ENCODE measurements at regions not wholly inside any gene's neighbourhood (a gene's known extent, or its start where the extent isn't known, plus 50 kb on each side); places are given as distances from the start of the nearest gene placed in this dataset.
"Not testable (repeated sequence)": the region's sequence is repeated elsewhere in the genome, so short reads cannot be mapped to it uniquely, and the experiment has no call there.

DNA sequence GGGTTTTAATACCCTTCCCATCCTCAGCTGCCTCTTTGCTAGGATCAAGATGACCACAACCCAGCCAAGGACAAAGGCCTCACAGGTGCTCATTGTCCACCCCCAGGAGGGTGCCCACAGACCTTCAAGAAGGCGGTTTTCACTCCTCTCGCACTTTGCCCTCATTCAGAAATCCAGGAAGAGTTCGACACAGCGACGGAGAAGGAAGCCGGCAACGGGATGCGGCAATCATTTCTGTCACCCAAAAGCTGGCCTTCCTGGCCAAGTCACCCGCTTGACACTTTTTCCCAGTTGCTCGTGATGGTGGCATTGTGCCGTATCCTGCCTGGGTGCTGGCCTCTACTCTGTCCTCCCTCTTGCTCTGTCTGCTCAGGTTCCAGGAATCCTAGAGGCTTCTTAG lies 293.0 kb upstream of the ZNF337 start:
- not testable (repeated sequence) for DNase-seq (ENCODE audit: low read depth, low spot score)

DNA sequence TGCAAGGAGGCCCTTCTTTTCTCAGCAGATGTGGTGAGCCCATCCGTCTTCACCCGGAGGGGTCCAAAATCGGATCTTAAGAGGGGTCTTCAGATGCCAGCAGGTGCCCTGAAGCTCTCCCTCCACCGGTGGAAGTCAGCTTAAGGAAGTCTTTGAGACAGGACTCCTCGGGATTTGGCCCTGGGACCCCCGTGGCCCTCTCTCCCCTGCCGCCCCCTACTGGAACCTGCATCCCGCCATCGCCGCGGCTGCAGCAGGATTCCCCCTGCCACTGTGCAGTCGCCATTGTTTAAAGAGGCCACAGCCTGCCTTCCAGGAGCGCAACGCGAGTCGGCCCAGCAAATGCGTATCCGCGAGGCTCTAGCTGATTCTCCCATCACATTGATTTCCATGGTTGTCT lies 292.5 kb upstream of the ZNF337 start:
- no peak for DNase-seq (ENCODE audit: low read depth, low spot score)

DNA sequence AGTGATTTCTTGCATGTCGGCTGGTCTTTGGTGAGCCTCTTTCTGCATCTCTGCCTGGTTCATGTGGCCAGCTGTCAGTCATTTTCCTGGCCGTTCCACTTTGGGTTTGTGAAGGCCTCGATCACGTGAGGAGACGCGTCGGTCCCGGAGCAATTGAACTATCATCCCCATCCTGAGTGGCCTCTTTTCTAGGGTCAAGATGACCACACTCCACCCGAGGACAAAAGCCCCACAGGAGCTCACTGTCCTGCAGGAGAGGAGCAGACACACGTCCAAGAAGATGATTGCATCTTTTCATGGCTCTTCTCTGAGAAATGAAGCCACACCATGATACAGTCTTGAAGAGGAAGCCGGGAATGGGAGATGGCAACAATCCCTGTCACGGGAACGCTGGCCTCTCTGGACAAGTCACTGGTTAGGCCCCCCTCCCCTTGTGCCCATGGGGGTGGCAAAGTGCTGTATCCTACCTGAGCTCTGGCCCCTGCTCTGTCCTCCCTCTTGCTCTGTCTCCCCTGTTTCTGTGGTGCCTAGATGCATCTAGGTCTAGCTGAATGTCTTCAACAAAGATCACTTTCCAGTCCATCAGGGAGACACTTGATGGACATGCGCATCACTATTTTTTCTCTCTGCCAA lies 291.4 kb upstream of the ZNF337 start:
- not testable (repeated sequence) for DNase-seq (ENCODE audit: low read depth, low spot score)

DNA sequence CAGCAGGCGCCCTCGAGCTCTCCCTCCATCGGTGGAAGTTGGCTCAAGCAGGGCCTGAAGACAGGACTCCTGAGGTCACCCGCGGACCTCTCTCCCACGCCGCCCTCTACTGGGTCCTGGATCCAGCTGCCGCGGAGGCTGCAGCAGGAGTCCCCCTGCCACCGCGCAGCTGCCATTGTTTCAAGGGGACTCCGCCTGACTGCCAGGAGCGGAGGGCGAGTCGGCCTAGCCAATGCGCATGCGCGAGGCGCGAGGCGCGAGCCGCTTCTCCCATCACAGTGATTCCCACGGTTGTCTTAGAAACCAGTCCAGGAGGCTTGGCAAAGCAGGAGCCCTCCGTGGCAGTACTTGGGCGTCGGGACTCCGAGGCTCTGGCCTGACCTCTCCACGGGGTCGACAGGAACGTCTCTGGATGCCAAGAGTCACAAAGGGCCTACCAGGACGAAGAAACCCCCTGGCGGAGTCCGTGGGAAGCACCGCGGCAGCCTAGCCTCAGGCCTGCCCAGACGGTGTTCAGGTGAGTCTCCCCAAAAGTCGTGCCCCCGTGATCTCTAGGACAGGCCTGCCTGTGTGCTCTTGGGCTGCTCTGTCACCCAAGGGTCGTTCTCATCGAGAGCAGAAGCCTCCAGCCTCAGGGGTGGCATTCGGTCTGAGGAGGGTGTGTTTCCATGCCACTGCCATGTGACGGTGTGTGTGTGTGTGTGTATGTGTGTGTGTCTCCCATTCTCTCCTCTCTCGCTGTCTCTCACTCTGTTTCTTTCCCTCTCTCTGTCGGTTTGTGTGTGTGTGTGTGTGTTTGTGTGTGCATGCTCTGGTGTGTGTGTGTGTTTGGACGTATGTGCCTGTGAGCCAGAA lies 290.6 kb upstream of the ZNF337 start:
- no peak for DNase-seq (ENCODE audit: low read depth, low spot score)

DNA sequence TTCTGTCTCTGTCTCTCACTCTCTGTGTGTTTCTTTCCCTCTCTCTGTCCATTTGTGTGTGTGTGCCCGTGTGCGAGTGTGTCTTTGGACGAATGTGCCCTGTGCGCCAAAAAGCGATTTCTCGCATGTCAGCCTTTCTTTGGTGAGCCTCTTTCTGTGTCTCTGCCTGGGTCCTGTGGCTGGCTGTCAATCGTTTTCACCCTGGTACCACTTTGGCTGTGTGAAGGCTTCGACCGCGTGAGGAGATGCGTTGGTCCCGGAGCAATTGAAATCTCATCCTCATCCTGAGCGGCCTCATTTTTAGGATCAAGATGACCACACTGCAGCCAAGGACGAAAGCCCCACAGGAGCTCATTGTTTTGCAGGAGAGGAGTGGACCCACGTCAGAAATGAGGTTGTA lies 288.9 kb upstream of the ZNF337 start:
- DNase-seq (ENCODE audit: low read depth, low spot score) = no peak

DNA sequence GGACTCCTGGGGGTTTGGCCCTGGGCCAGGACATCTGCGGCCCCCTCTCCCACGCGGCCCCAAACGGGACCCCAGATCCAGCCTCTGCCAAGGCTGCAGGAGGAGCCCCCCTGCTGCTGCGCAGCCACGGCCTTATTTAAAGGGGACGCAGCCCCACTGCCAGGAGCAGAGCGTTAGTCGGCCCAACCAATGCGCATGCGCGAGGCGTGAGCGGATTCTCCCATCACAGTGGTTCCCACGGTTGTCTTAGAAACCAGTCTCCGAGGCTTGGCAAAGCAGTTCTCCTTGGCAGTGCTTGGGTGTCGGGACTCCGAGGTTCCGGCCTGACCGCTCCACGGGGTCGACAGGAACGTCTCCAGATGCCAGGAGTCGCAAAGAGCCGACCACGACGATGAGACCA lies 288.3 kb upstream of the ZNF337 start:
- no peak for DNase-seq (ENCODE audit: low read depth, low spot score)

DNA sequence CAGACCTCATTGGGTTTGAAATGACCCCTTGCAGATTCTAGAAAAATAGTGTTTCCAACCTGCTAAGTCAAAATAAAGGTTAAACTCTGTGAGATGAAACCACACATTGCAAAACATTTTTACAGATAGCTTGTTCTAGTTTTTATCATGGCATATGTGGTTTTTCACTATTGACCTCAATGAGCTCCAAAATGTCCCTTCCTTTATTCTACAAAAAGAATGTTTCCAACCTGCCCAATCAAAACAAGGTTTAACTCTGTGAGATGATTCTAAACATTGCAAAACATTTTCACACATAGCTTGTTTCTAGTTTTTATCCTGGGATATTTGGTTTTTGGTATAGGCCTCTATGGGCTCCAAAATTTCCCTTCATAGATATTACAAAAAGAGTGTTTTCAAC lies 286.0 kb upstream of the ZNF337 start:
- DNase-seq (ENCODE audit: low read depth, low spot score) = not testable (repeated sequence)

DNA sequence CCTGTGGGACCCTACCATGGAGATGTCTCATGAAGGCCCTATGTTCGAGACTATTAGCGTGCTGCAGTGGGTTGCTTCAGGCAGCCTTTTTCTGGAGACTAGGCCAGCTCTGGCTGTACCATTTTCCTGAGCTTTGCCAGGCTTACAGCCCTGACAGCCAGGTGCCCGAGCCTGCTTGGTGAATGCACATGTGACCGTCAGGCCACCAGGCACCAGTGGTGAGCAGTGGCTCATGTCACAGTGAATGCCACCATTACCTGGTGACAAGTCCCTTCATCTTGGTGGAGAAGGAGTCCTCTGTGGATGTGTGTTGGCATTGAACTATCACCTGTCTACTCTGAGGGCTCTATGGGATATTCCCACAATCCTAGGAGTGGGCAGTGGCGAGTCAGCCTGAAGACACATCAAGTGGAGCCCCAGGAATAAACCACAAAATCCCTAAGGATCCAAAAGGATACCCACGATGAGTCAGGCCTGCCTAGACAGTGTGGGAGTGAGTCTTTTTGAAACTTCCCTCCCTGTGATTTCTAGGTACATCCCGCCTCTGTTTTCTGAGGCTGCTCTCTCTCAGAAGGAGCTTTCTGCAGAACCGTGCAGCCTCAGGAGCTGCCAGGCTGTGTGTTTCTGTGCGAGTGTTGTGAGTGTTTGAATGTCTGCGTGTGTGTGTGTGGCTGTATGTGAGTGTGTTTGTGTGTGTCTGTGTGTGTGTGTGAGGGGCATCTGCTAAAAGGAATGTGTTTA lies 282.0 kb upstream of the ZNF337 start:
- DNase-seq (ENCODE audit: low read depth, low spot score) = not testable (repeated sequence)

DNA sequence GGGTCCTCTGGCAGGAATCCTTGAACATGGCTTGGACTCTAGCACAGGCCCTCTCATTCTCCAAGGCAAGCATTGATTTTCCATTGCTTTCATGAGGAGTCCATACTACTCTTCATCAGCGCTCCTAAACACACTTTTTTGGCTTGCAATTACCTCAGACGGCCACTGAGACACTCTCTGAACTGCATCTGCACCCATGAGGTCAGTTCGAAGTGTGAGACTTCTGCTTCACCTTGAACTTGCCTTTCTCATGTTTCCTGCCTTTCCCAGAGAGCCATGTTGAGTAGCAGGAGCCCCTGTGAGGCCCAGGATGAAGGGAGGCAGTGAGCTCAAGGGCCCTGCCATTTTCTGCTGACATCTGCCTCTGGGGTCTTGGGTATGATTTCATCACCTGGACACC lies 279.2 kb upstream of the ZNF337 start:
- DNase-seq (ENCODE audit: low read depth, low spot score) = not testable (repeated sequence)

DNA sequence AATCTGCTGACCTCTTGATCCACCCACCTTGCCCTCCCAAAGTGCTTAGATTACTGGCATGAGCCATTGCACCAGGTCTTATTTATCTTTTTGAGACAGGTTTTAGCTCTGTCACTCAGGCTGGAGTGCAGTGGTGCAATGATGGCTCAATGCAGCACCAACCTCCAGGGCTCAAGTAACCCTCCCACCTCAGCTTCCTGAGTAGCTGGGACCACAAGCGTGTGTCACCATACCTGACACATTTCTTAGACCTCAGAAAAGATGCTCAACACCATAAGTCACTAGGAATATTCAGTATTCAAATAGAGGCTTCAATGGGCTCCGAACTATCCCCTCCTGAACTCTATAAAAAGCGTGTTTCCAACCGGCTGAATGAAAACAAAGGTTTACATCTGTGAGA lies 268.6 kb upstream of the ZNF337 start:
- not testable (repeated sequence) for DNase-seq (ENCODE audit: low read depth, low spot score)

DNA sequence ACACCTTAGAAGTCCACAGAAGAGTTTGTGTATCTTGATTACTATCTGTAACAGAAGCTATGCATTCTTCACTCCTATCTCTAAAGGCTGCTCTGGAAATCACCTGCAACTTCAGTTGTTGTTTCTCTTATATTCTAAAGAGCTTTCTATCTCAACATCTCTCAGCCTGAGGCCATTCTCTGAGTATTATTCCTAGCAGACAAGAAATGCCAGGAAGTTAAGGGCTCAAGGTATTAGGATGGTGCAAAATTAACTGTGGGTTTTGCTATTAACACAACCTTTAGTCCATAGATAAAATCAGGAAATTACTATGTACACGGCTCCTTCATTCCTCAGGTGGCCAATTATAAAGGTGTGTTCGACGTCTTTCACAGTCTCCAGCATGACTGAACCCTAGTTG lies 257.2 kb upstream of the ZNF337 start:
- not testable (repeated sequence) for DNase-seq (ENCODE audit: low read depth, low spot score)

DNA sequence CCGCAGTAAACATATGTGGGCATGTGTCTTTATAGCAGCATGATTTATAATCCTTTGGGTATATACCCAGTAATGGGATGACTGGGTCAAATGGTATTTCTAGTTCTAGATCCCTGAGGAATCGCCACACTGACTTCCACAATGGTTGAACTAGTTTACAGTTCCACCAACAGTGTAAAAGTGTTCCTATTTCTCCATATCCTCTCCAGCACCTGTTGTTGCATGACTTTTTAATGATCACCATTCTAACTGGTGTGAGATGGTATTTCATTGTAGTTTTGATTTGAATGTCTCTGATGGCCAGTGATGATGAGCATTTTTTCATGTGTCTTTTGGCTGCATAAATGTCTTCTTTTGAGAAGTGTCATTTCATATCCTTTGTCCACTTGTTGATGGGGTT lies 238.6 kb upstream of the ZNF337 start:
- not testable (repeated sequence) for DNase-seq (ENCODE audit: low read depth, low spot score)

DNA sequence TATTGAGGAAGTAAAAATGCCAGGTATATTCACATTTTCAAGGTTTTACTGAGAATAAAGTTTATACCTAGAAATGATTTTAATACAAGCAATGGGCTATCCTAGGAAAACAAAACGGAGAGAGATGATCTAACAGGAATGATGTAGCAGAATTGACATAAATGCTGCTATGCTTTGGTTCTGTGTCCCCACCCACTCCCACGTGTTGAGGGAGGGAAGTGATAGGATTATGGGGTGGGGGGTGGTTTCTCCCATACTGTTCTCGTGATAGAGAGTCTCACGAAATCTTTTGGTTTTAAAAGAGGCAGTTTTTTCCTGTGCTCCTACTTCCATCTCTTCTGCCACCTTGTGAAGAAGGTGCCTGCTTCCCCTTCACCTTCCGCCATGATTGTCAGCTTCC lies 236.2 kb upstream of the ZNF337 start:
- not testable (repeated sequence) for DNase-seq (ENCODE audit: low read depth, low spot score)

DNA sequence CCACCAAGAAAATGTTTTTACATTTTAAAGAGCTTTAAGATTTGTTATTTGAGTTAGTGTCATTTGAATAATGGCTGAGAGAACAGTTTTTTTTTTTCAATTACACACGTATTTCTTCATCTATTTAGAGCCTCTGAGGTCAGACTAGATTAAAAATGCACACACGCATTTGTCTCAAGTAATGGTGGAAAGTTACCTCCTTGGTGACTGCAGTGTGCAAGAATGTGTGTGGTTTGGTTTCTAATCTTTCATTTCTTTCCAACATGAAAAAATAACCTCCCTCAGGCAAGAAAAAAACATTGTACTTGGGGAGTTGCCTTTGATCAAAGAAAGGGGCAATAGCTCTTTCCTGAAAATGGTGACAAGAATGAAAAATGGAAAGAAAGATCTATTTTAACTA lies 235.5 kb upstream of the ZNF337 start:
- not testable (repeated sequence) for DNase-seq (ENCODE audit: low read depth, low spot score)

DNA sequence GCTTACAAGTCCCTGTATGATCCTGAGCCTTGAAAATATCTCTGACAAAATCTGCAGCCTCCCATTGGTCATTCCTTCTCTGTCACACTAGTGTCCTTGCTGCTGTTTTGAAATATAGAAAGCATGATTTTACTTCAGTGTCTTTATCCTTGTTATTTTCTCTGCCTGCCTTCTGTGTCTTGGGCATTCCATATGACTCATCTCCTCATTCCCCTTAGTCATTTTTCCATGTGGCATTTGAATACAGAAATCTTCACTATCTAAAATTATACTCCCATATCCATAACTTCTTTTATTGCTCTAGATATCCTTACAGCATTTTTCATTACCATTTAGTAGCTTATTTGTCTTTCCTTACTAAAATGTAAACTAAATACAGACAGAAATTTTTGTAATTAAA lies 205.7 kb upstream of the ZNF337 start:
- DNase-seq (ENCODE audit: low read depth, low spot score) = not testable (repeated sequence)

DNA sequence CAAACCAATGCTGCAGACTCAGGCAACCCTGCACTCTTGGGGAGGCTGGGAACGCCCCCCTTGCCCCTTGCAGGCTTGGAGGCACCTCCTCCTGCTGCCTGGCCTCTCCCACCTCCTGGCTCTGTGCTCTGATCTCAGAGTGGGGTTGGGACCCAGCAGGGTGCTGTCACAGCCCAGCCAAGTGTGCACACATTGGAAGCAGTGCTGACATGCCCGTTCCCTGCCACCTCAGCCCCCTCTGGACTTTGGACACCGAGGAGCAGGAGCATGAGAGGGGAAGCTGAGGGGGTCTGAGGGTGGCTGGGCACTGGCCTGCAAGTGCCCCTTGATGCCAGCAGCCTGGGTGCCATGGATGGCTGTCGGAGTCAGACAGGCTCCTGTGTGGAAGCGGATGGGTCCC lies 202.0 kb upstream of the ZNF337 start:
- DNase-seq (ENCODE audit: low read depth, low spot score) = not testable (repeated sequence)

DNA sequence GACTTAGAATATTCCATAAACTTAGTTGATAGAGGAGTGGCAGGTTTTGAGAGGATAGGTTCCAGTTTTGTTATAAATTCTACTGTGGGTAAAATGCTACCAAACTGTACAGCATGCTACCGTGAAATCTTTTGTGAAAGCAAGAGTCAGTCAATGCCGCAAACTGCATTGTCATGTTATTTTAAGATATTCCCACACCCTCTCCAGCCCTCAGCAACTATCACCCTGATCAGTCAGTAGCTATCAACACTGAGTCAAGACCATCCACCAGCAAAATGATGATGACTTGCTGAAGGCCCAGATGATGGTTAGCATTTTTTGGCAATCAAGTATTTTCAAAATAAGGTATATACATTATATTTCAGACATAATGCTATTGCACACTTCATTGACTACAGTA lies 182.4 kb upstream of the ZNF337 start:
- not testable (repeated sequence) for DNase-seq (ENCODE audit: low read depth, low spot score)

DNA sequence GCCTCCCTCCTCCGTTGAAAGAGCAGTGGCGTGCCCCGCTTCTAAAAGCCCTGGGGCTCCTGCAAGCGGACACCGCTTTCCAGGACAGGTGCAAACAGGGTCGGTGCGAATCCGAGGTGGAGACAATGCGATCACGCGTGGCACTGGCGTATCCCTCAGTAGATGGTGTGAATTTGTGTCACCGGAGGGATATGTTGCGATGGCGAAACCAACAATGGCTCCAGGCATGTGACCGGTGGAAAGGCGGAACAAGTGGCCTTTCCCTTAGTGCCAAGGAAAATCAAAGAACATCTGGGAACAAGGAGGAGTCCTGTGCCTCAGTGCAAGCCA lies 172.0 kb upstream of the ZNF337 start:
- DNase-seq (ENCODE audit: low read depth, low spot score) = not testable (repeated sequence)

DNA sequence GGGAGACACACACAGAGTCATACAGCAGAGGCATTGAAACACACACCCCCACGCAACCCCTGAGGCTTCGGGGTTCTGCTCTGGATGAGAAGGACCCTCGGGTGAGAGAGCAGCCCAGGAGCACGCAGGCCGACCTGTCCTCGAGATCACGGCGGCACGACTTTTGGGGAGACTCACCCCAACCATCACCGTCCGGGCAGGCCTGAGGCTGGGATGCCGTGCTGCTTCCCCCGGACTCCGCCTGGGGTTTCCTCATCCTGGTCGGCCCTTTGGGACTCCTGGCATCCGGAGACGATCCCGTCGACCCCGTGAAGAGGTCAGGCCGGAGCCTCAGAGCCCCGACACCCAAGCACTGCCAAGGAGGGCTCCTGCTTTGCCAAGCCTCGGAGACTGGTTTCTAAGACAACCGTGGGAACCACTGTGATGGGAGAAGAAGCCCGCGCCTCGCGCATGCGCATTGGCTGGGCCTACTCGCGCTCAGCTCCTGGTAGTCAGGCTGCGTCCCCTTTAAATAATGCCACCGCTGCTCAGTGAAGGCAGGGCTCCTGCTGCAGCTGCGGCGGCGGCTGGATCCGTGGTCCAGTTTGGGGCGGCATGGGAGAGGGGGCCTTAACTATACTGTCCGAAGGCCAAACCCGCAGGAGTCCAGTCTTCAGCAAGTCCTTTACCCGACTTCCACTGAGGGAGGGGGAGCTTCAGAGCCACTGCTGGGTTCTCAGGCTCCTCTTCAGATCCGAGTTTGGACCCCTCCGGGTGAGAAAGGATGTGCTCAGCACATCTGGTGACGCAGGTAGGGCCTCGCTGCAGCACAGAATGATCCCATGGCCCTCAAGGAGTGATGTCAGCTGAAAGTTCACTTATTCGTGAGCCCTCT lies 171.4 kb upstream of the ZNF337 start:
- no peak for DNase-seq (ENCODE audit: low read depth, low spot score)

DNA sequence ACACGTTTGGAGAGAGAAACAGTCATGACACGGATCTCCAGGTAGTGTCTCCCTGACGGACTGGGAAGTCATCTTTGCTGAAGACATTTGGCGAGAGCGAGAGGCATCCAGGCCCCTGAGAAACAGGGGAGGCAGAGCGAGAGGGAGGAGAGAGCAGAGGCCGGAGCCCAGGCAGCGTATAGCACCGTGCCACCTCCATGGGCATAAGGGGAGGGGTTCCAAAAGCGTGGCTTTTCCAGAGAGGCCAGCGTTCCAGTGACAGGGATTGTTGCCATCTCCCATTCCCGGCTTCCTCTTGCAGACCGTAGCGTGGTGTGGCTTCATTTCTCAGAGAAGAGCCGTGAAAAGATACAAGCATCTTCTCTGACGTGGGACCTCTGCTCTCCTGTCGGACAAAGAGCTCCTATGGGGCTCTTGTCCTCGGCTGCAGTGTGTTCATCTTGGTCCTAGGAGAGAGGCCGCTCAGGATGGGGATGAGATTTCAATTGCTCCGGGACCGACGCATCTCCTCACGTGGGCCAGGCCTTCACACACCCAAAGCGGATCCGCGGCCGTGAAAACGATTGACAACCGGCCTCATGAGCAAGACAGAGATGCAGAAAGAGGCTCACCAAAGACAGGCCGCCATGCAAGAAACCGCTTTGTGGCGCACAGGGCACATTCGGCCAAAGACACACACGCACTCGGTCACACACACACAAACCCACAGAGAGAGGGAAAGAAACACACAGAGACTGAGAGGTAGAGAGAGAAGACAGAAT lies 170.5 kb upstream of the ZNF337 start:
- not testable (repeated sequence) for DNase-seq (ENCODE audit: low read depth, low spot score)

Data from iPS DF 19.7 (cell line).